ENCODE measurements at regions not wholly inside any gene's neighbourhood (a gene's known extent, or its start where the extent isn't known, plus 50 kb on each side); places are given as distances from the start of the nearest gene placed in this dataset.

GRCh38 chr3:188940573-188940932, 231.2 kb upstream of the TPRG1 start:
- in situ Hi-C loops (cut with MboI; ENCODE audit: low sequenced_read_pairs) = no loop called here

- in situ Hi-C loops (cut with MboI; ENCODE audit: low sequenced_read_pairs) = no loop called here
These were observed 230.7 kb upstream of the TPRG1 start for GRCh38 chr3:188941103-188941502.

GRCh38 chr3:188942191-188942590, 229.6 kb upstream of the TPRG1 start:
- in situ Hi-C loops (cut with MboI; ENCODE audit: low sequenced_read_pairs) = no loop called here

- in situ Hi-C loops (cut with MboI; ENCODE audit: low sequenced_read_pairs) = no loop called here
These were observed 228.2 kb upstream of the TPRG1 start for GRCh38 chr3:188943591-188943990.

- in situ Hi-C loops (cut with MboI; ENCODE audit: low sequenced_read_pairs) = no loop called here
These were observed 227.7 kb upstream of the TPRG1 start for GRCh38 chr3:188944108-188944507.

- in situ Hi-C loops (cut with MboI; ENCODE audit: low sequenced_read_pairs) = no loop called here
These were observed 225.2 kb upstream of the TPRG1 start for GRCh38 chr3:188946351-188947240.

GRCh38 chr3:188947401-188948280, 224.1 kb upstream of the TPRG1 start:
- in situ Hi-C loops (cut with MboI; ENCODE audit: low sequenced_read_pairs) = no loop called here

GRCh38 chr3:188948281-188948996, 223.3 kb upstream of the TPRG1 start:
- in situ Hi-C loops (cut with MboI; ENCODE audit: low sequenced_read_pairs) = no loop called here

- in situ Hi-C loops (cut with MboI; ENCODE audit: low sequenced_read_pairs) = no loop called here
These were observed 222.8 kb upstream of the TPRG1 start for GRCh38 chr3:188948997-188949389.

- in situ Hi-C loops (cut with MboI; ENCODE audit: low sequenced_read_pairs) = no loop called here
These were observed 222.3 kb upstream of the TPRG1 start for GRCh38 chr3:188949456-188949855.

- in situ Hi-C loops (cut with MboI; ENCODE audit: low sequenced_read_pairs) = loop anchor here (5.0 to 10.0 kb wide), 2 partner anchors 195 to 1208 kb away; no protein-coding TSS in a partner anchor
These were observed 221.8 kb upstream of the TPRG1 start for GRCh38 chr3:188949996-188950395.

GRCh38 chr3:188950832-188951489, 220.8 kb upstream of the TPRG1 start:
- in situ Hi-C loops (cut with MboI; ENCODE audit: low sequenced_read_pairs) = loop anchor here (5.0 to 10.0 kb wide), 2 partner anchors 194 to 1209 kb away; no protein-coding TSS in a partner anchor

GRCh38 chr3:188951734-188952133, 220.0 kb upstream of the TPRG1 start:
- in situ Hi-C loops (cut with MboI; ENCODE audit: low sequenced_read_pairs) = loop anchor here (5.0 to 10.0 kb wide), 2 partner anchors 193 to 1209 kb away; no protein-coding TSS in a partner anchor

- in situ Hi-C loops (cut with MboI; ENCODE audit: low sequenced_read_pairs) = loop anchor here (5.0 to 10.0 kb wide), 2 partner anchors 190 to 1212 kb away; no protein-coding TSS in a partner anchor
These were observed 217.1 kb upstream of the TPRG1 start for GRCh38 chr3:188954590-188955208.

GRCh38 chr3:188955919-188956318, 215.9 kb upstream of the TPRG1 start:
- in situ Hi-C loops (cut with MboI; ENCODE audit: low sequenced_read_pairs) = loop anchor here (10.0 kb wide), 1 partner anchor 189 kb away; no protein-coding TSS in a partner anchor

GRCh38 chr3:188956839-188957489, 214.8 kb upstream of the TPRG1 start:
- in situ Hi-C loops (cut with MboI; ENCODE audit: low sequenced_read_pairs) = loop anchor here (10.0 kb wide), 1 partner anchor 188 kb away; no protein-coding TSS in a partner anchor

GRCh38 chr3:188959013-188959412, 212.8 kb upstream of the TPRG1 start:
- in situ Hi-C loops (cut with MboI; ENCODE audit: low sequenced_read_pairs) = loop anchor here (10.0 kb wide), 1 partner anchor 186 kb away; no protein-coding TSS in a partner anchor

GRCh38 chr3:188962253-188963247, 209.2 kb upstream of the TPRG1 start:
- in situ Hi-C loops (cut with MboI; ENCODE audit: low sequenced_read_pairs) = no loop called here

All from HL-60/S4 treated with retinoic acid at 250 ng/mL for 4 days and 3 days (cell line).